Fibroblast of lung (primary cell): ENCODE measurements at regions not wholly inside any gene's neighbourhood (a gene's known extent, or its start where the extent isn't known, plus 50 kb on each side); places are given as distances from the start of the nearest gene placed in this dataset.

Experiments
- DNase-seq, 2 donors: peaks; one replicate each; pipeline versions ENCODE4 v3.0.0 to v3.0.0-alpha.2; 2010; ENCODE audit warnings: low read depth in 2 of 2
- H2AFZ ChIP-seq: 2 replicates; pipeline ENCODE4 v1.5.1; 2012; ENCODE audit warnings: low read length, control low read depth, inconsistent platforms
- H3K27ac ChIP-seq: 2 replicates; pipeline ENCODE4 v1.5.1; 2011; ENCODE audit warnings: low read length, control low read depth; ENCODE audit not compliant: insufficient read depth
- H3K27me3 ChIP-seq: 2 replicates; pipeline ENCODE4 v1.5.1; 2011; ENCODE audit warnings: mild to moderate bottlenecking, low read length; ENCODE audit not compliant: control insufficient read depth, insufficient read depth
- H3K36me3 ChIP-seq: 2 replicates; pipeline ENCODE4 v1.5.1; 2011; ENCODE audit warnings: low read length; ENCODE audit not compliant: control insufficient read depth, insufficient read depth
- H3K4me1 ChIP-seq: 2 replicates; pipeline ENCODE4 v1.5.1; 2011; ENCODE audit warnings: low read length; ENCODE audit not compliant: control insufficient read depth, insufficient read depth; ENCODE audit errors: extremely low read depth
- H3K4me2 ChIP-seq: 2 replicates; pipeline ENCODE4 v1.5.1; 2011; ENCODE audit warnings: low read length, control low read depth; ENCODE audit not compliant: insufficient read depth; ENCODE audit errors: extremely low read depth
- H3K4me3 ChIP-seq, 4 experiments: fragments of 200-600 bp in 1 of 4; sonication (generic) in 1 of 4; replicated peaks in 1 of 4; 2 replicates each; pipeline ENCODE4 v1.5.1; 2011 to 2016; ENCODE audit warnings: low read length in 4 of 4, low read depth in 3 of 4, mild to moderate bottlenecking in 3 of 4, control low read depth in 2 of 4, inconsistent platforms in 1 of 4, mixed read lengths in 1 of 4; ENCODE audit not compliant: insufficient read depth in 1 of 4; ENCODE audit errors: control extremely low read depth in 1 of 4
- H3K79me2 ChIP-seq: 2 replicates; pipeline ENCODE4 v1.5.1; 2012; ENCODE audit warnings: mild to moderate bottlenecking, low read length, inconsistent platforms; ENCODE audit not compliant: control insufficient read depth, insufficient read depth
- H3K9ac ChIP-seq: 2 replicates; pipeline ENCODE4 v1.5.1; 2011; ENCODE audit warnings: mild to moderate bottlenecking, low read length, control low read depth; ENCODE audit not compliant: insufficient read depth
- H3K9me3 ChIP-seq: 2 replicates; pipeline ENCODE4 v1.5.1; 2012; ENCODE audit warnings: low read depth, low read length; ENCODE audit not compliant: control insufficient read depth, insufficient read depth
- H4K20me1 ChIP-seq: 2 replicates; pipeline ENCODE4 v1.5.1; 2011; ENCODE audit warnings: low read length; ENCODE audit not compliant: control insufficient read depth, insufficient read depth; ENCODE audit errors: extremely low read depth
- EZH2 ChIP-seq: IDR thresholded peaks from 2 replicates; pipeline ENCODE4 v1.5.1; 2012; ENCODE audit warnings: low read length, control low read depth, mild to moderate bottlenecking; ENCODE audit errors: missing control alignments
- TF ChIP-seq, protein P1 (sequence below), 2 donors: IDR thresholded peaks in 1 of 2; conservative IDR thresholded peaks in 1 of 2; 1 replicate in 1 of 2; 2 replicates in 1 of 2; pipeline ENCODE4 v1.5.1; 2011 to 2012; ENCODE audit warnings: low read length in 2 of 2, control low read depth in 1 of 2, inconsistent platforms in 1 of 2, low read depth in 1 of 2, mild to moderate bottlenecking in 1 of 2

DNA sequence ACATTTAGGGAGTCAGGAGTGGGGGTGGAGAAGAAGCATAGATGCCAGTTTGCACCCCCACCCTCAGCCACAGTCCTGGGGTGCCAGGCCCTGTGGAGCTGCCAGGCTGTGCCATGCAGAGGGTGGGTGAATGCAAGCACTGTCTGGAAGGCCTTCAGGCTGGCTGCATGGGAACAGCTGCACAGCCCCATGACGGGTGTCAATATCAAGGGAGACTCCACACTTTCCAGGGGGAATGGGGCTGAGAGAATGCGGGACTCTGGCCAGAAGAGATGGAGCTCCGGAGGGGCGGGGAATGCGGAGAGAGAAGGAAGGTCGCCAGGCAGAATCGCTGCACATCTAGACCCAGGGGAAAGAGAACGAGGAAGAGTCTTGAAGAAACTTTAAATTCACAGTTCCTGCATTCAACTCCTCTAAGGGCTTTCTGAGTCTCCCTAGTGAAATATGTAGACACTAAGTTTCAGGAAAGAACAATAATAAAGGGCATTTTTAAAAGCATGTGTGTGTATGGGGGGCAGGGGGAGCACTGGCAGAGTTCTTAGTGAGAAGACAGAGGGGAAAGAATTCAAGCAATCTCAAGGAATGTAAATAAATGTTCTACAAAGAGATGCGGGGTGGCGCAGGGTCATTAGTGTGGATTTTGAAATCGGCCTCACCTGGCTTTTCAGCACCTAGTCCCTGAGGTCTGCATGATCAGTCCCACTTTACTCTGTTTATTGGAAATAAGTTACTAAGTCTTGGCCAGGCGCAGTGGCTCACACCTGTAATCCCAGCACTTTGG, 59.1 kb downstream of the BOD1 start:
- H3K4me1 ChIP-seq = no peaks in the 10 kb centered on the region
- no peaks in the 10 kb centered on the region for H3K9me3 ChIP-seq
- peaks cover 7% of the 10 kb centered on the region for H3K27me3 ChIP-seq
- H4K20me1 ChIP-seq = no peaks in the 10 kb centered on the region
- H3K27ac ChIP-seq = no peak overlapping the region
- H3K4me3 ChIP-seq = no peak overlapping the region
- TF ChIP-seq, protein P1, sequence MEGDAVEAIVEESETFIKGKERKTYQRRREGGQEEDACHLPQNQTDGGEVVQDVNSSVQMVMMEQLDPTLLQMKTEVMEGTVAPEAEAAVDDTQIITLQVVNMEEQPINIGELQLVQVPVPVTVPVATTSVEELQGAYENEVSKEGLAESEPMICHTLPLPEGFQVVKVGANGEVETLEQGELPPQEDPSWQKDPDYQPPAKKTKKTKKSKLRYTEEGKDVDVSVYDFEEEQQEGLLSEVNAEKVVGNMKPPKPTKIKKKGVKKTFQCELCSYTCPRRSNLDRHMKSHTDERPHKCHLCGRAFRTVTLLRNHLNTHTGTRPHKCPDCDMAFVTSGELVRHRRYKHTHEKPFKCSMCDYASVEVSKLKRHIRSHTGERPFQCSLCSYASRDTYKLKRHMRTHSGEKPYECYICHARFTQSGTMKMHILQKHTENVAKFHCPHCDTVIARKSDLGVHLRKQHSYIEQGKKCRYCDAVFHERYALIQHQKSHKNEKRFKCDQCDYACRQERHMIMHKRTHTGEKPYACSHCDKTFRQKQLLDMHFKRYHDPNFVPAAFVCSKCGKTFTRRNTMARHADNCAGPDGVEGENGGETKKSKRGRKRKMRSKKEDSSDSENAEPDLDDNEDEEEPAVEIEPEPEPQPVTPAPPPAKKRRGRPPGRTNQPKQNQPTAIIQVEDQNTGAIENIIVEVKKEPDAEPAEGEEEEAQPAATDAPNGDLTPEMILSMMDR (conservative IDR thresholded peaks at IDR 0.05 in 1 of 2, IDR thresholded peaks at IDR 0.05 in 1 of 2; ENCODE audit: low read depth in 1 of 2, low read length in 2 of 2) = no peak
- TF ChIP-seq EZH2 = no peak
- no peaks in the 10 kb centered on the region for H3K36me3 ChIP-seq
- DNase-seq = no peak
- H2AFZ ChIP-seq = no peak overlapping the region
- H3K79me2 ChIP-seq = no peaks in the 10 kb centered on the region
- H3K9ac ChIP-seq = no peak overlapping the region
- H3K4me2 ChIP-seq = no peak overlapping the region

- Histone ChIP-seq H3K4me3 (no peak overlapping the region), H3K27ac (no peak overlapping the region), H3K27me3 (peaks cover 7% of the 10 kb centered on the region), H3K36me3 (no peaks in the 10 kb centered on the region), H3K4me2 (no peak overlapping the region), H2AFZ (no peak overlapping the region), H3K9me3 (no peaks in the 10 kb centered on the region), H3K4me1 (no peaks in the 10 kb centered on the region), H3K9ac (no peak overlapping the region), H4K20me1 (no peaks in the 10 kb centered on the region), H3K79me2 (no peaks in the 10 kb centered on the region)
- TF ChIP-seq, protein P1 (conservative IDR thresholded peaks at IDR 0.05 in 1 of 2, IDR thresholded peaks at IDR 0.05 in 1 of 2; ENCODE audit: low read depth in 1 of 2, low read length in 2 of 2) = no peak
- no peak for TF ChIP-seq EZH2
- no peak for DNase-seq
Measured at GRCh38 chr5:173556142-173557028, 60.1 kb downstream of the BOD1 start.

DNA sequence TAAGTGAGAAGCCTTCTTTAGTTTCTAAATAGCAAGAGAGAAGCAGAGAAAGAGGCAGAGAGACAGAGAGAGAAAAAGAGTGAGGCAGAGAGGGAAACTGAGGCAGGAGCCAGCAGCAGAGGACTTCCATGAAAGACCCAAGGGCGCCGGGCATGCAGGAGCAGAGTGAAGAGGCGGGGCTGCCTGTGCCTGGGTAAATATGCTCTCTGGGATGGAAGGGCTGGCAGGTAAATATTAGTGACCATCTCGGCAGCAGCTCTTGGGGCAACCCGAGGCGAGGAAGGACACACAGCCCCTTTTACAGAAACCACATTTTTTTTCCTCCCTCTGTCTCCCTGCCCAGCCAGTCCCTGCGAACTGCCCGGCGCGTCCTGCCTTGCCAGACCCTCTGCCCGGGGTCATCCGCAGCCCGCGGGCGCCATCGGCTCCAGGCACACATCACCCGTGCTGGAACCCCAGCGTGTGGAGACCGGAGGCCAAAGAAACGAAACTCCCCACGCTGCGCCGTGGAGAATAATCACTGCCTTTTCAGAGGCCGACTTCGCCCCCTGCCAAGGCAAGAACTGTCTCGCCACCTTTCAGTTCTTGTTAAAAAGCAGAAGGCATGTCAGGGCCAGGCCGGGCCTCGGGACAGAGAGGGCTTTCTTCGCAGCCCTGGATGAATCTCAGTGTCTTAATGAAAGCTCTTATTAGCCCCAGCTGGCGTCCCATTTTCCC, 61.3 kb downstream of the BOD1 start:
- no peak overlapping the region for H2AFZ ChIP-seq
- TF ChIP-seq EZH2 = no peak
- TF ChIP-seq, protein P1 (conservative IDR thresholded peaks at IDR 0.05 in 1 of 2, IDR thresholded peaks at IDR 0.05 in 1 of 2; ENCODE audit: low read depth in 1 of 2, low read length in 2 of 2) = no peak
- H3K27me3 ChIP-seq = peaks cover 7% of the 10 kb centered on the region
- no peaks in the 10 kb centered on the region for H3K4me1 ChIP-seq
- no peak overlapping the region for H3K9ac ChIP-seq
- H3K27ac ChIP-seq = no peak overlapping the region
- H3K4me2 ChIP-seq = no peak overlapping the region
- H3K36me3 ChIP-seq = no peaks in the 10 kb centered on the region
- DNase-seq = no peak
- H4K20me1 ChIP-seq = no peaks in the 10 kb centered on the region
- no peaks in the 10 kb centered on the region for H3K9me3 ChIP-seq
- no peaks in the 10 kb centered on the region for H3K79me2 ChIP-seq
- H3K4me3 ChIP-seq = no peak overlapping the region
